ENCODE measurements at regions not wholly inside any gene's neighbourhood (a gene's known extent, or its start where the extent isn't known, plus 50 kb on each side); places are given as distances from the start of the nearest gene placed in this dataset.

- DNase-seq (ENCODE audit: low spot score): no peak
- H3K27ac ChIP-seq (ENCODE audit: extremely low read length, insufficient read depth, low read length): no peak overlapping the region
- in situ Hi-C loops (cut with HindIII; ENCODE audit: extremely low pct_ligation_motif_present, low pct_unique_long_range_greater_than_20kb): no loop called here
- no peaks in the 10 kb centered on the region for H3K36me3 ChIP-seq (replicated peaks in 1 of 2; ENCODE audit: control insufficient read depth in 1 of 2, insufficient read depth in 2 of 2, low read length in 2 of 2)
- no peaks in the 10 kb centered on the region for H4K20me1 ChIP-seq (ENCODE audit: insufficient read depth, low read length)
- H3K4me2 ChIP-seq (ENCODE audit: low read depth, low read length): no peak overlapping the region
- ChIA-PET CTCF (ENCODE audit: low intra/inter-chr PET ratio, low total read pairs) (no interaction called here), POLR2A (no interaction called here)
- BruUV-seq (replicated peaks): no TSS peak
- intact Hi-C loops (cut with micrococcal nuclease; ENCODE audit: unreplicated experiment): no loop called here
- TF ChIP-seq ZNF597 (CRISPR knock-in tag; IDR thresholded peaks at IDR 0.05) (no peak), ZNF232 (CRISPR knock-in tag; IDR thresholded peaks at IDR 0.05; ENCODE audit: borderline replicate concordance) (no peak), ZNF549 (CRISPR knock-in tag; IDR thresholded peaks at IDR 0.05) (no peak), SOX5 (CRISPR knock-in tag; IDR thresholded peaks at IDR 0.05; ENCODE audit: borderline replicate concordance) (no peak), KLF11 (CRISPR knock-in tag; IDR thresholded peaks at IDR 0.05) (no peak), KLF15 (CRISPR knock-in tag; IDR thresholded peaks at IDR 0.05; ENCODE audit: borderline replicate concordance) (no peak), NR1H2 (CRISPR knock-in tag; IDR thresholded peaks at IDR 0.05; ENCODE audit: borderline replicate concordance, low read depth) (no peak), GPN1 (CRISPR knock-in tag; IDR thresholded peaks at IDR 0.05; ENCODE audit: borderline replicate concordance) (no peak), ZNF816 (CRISPR knock-in tag; IDR thresholded peaks at IDR 0.05; ENCODE audit: borderline replicate concordance) (no peak), ZNF574 (CRISPR knock-in tag; IDR thresholded peaks at IDR 0.05) (no peak)
- H3K9ac ChIP-seq (ENCODE audit: insufficient read depth, low read depth, low read length): no peak overlapping the region
- H3K79me2 ChIP-seq (ENCODE audit: insufficient read depth, low read length): no peaks in the 10 kb centered on the region
- no peak for FAIRE-seq
- no peak overlapping the region for H2AFZ ChIP-seq (ENCODE audit: low read length)
- H3K9me3 ChIP-seq (ENCODE audit: low read length): no peaks in the 10 kb centered on the region
- H3K27me3 ChIP-seq (ENCODE audit: control insufficient read depth in 1 of 2, insufficient read depth in 2 of 2, low read length in 2 of 2): peaks cover 0 to 6% of the 10 kb centered on the region in 2 experiments; a peak in 2 of 5 replicates
- ATAC-seq: no peak
- WGBS (ENCODE audit: low lambda C conversion rate): 68% methylated on average over 4 of the region's 4 CpGs
- no peaks in the 10 kb centered on the region for H3K4me1 ChIP-seq (ENCODE audit: insufficient read depth, low read length)
- no peak overlapping the region for H3K4me3 ChIP-seq (replicated peaks in 1 of 3; ENCODE audit: insufficient read depth in 1 of 3, low read depth in 2 of 3, low read length in 3 of 3)
Observed at GRCh38 chr21:34228792-34229191, 135.0 kb upstream of the KCNE2 start.

Measured in HepG2 (cell line).